Neuronal stem cell (in vitro differentiated cells): ENCODE measurements at regions not wholly inside any gene's neighbourhood (a gene's known extent, or its start where the extent isn't known, plus 50 kb on each side); places are given as distances from the start of the nearest gene placed in this dataset.

Experiments
- DNase-seq: peaks from one replicate; pipeline ENCODE4 v3.0.0-alpha.2; 2013; ENCODE audit warnings: low spot score
- H2AFZ ChIP-seq: one replicate; pipeline ENCODE4 v1.6.1; 2013; ENCODE audit warnings: mild to moderate bottlenecking, low read length, inconsistent platforms
- H2AK5ac ChIP-seq: 2 replicates; pipeline ENCODE4 v1.6.1; 2013; ENCODE audit warnings: low read depth, mild to moderate bottlenecking, inconsistent platforms, low read length, moderate library complexity, mixed read lengths
- H2BK120ac ChIP-seq: 2 replicates; pipeline ENCODE4 v1.6.1; 2013; ENCODE audit warnings: low read depth, mild to moderate bottlenecking, inconsistent platforms, low read length, moderate library complexity, mixed read lengths
- H2BK12ac ChIP-seq: one replicate; pipeline ENCODE4 v1.6.1; 2013; ENCODE audit warnings: low read length, inconsistent platforms
- H2BK15ac ChIP-seq: 2 replicates; pipeline ENCODE4 v1.6.1; 2013; ENCODE audit warnings: mild to moderate bottlenecking, low read length, inconsistent platforms, mixed read lengths
- H2BK5ac ChIP-seq: one replicate; pipeline ENCODE4 v1.6.1; 2013; ENCODE audit warnings: inconsistent platforms, mild to moderate bottlenecking, low read length, moderate library complexity
- H3K14ac ChIP-seq: one replicate; pipeline ENCODE4 v1.6.1; 2013; ENCODE audit warnings: low read length, inconsistent platforms
- H3K18ac ChIP-seq: 2 replicates; pipeline ENCODE4 v1.6.1; 2013; ENCODE audit warnings: low read length, inconsistent platforms
- H3K23ac ChIP-seq: 2 replicates; pipeline ENCODE4 v1.6.1; 2013; ENCODE audit warnings: low read depth, mild to moderate bottlenecking, mixed read lengths, low read length, inconsistent platforms; ENCODE audit not compliant: poor library complexity
- H3K27ac ChIP-seq: replicated peaks from 3 replicates; pipeline ENCODE4 v1.5.1; 2013; ENCODE audit warnings: low read length, inconsistent platforms
- H3K27me3 ChIP-seq, 3 experiments: 2 replicates each; pipeline ENCODE4 v1.6.1; 2013; ENCODE audit warnings: low read length in 3 of 3, mild to moderate bottlenecking in 2 of 3, inconsistent platforms in 1 of 3, low read depth in 1 of 3, mixed read lengths in 1 of 3, moderate library complexity in 1 of 3; ENCODE audit not compliant: control insufficient read depth in 3 of 3, insufficient read depth in 3 of 3
- H3K36me3 ChIP-seq, 2 donors: replicated peaks in 1 of 2; 2 replicates each; pipeline ENCODE4 v1.6.1; 2013; ENCODE audit warnings: low read length in 2 of 2; ENCODE audit not compliant: control insufficient read depth in 2 of 2, insufficient read depth in 2 of 2
- H3K4ac ChIP-seq: 2 replicates; pipeline ENCODE4 v1.6.1; 2013; ENCODE audit warnings: inconsistent platforms, mild to moderate bottlenecking, low read length, moderate library complexity
- H3K4me1 ChIP-seq, 2 donors: 1 replicate in 1 of 2; 2 replicates in 1 of 2; pipeline ENCODE4 v1.6.1; 2013; ENCODE audit warnings: low read length in 2 of 2, low read depth in 1 of 2; ENCODE audit not compliant: control insufficient read depth in 2 of 2, insufficient read depth in 1 of 2
- H3K4me2 ChIP-seq: one replicate; pipeline ENCODE4 v1.6.1; 2013; ENCODE audit warnings: mild to moderate bottlenecking, low read length, inconsistent platforms; ENCODE audit not compliant: insufficient read depth, poor library complexity, severe bottlenecking
- H3K4me3 ChIP-seq, 2 donors: 2 replicates each; pipeline ENCODE4 v1.5.1; 2013; ENCODE audit warnings: low read length in 2 of 2, mild to moderate bottlenecking in 2 of 2, inconsistent platforms in 1 of 2, moderate library complexity in 1 of 2
- H3K79me1 ChIP-seq: one replicate; pipeline ENCODE4 v1.6.1; 2013; ENCODE audit warnings: low read depth, mild to moderate bottlenecking, inconsistent platforms, low read length, moderate library complexity
- H3K9ac ChIP-seq: one replicate; pipeline ENCODE4 v1.6.1; 2013; ENCODE audit warnings: mild to moderate bottlenecking, low read depth, low read length, inconsistent platforms; ENCODE audit not compliant: poor library complexity
- H3K9me3 ChIP-seq, 2 donors: replicated peaks in 1 of 2; 2 replicates each; pipeline versions ENCODE3 to v1.6.1; 2013; ENCODE audit warnings: low read length in 2 of 2, mild to moderate bottlenecking in 2 of 2, inconsistent platforms in 1 of 2, low read depth in 1 of 2, mixed read lengths in 1 of 2, moderate library complexity in 1 of 2; ENCODE audit not compliant: control insufficient read depth in 2 of 2, insufficient read depth in 1 of 2
- H4K8ac ChIP-seq: one replicate; pipeline ENCODE4 v1.6.1; 2013; ENCODE audit warnings: low read depth, mild to moderate bottlenecking, inconsistent platforms, low read length, moderate library complexity
- H4K91ac ChIP-seq: one replicate; pipeline ENCODE4 v1.6.1; 2013; ENCODE audit warnings: low read length, low read depth, mild to moderate bottlenecking, inconsistent platforms; ENCODE audit not compliant: poor library complexity
- WGBS, 2 donors: extraction: QIAGEN DNeasy Blood & Tissue Kit; methylation state at CpG; one replicate each; pipeline ENCODE4 v1.1.7; 2013; ENCODE audit warnings: missing lambda C conversion rate in 2 of 2, mixed read lengths in 1 of 2; ENCODE audit not compliant: insufficient read length in 2 of 2, insufficient replicate concordance in 1 of 2; ENCODE audit errors: extremely low coverage in 2 of 2; 5-methylcytosine and 5-hydroxymethylcytosine counted together

- Histone ChIP-seq H2BK5ac (no peak overlapping the region), H3K4me2 (no peak overlapping the region), H2AK5ac (no peak overlapping the region), H3K4ac (no peak overlapping the region), H2BK120ac (no peak overlapping the region), H3K36me3 (no peaks in the 10 kb centered on the region), H4K91ac (no peak overlapping the region), H2BK12ac (no peak overlapping the region), H3K4me3 (no peak overlapping the region), H3K18ac (no peak overlapping the region), H3K9ac (no peak overlapping the region), H3K9me3 (no peaks in the 10 kb centered on the region), H3K27ac (no peak overlapping the region), H3K4me1 (peaks cover 0 to 2% of the 10 kb centered on the region in 2 donors), H2AFZ (no peak overlapping the region), H2BK15ac (no peak overlapping the region), H3K79me1 (no peaks in the 10 kb centered on the region), H4K8ac (no peak overlapping the region), H3K14ac (no peak overlapping the region), H3K27me3 (no peaks in the 10 kb centered on the region), H3K23ac (no peak overlapping the region)
- WGBS, 2 donors = no CpG with 5 or more reads among the region's 1 CpG
- no peak for DNase-seq
Observed at GRCh38 chr20:21820045-21820444, 114.6 kb downstream of the PAX1 start.

GRCh38 chr20:21812379-21812778, 106.9 kb downstream of the PAX1 start:
- WGBS, 2 donors = no CpG with 5 or more reads among the region's 1 CpG
- Histone ChIP-seq H2AFZ (no peak overlapping the region), H3K14ac (no peak overlapping the region), H3K23ac (no peak overlapping the region), H2BK15ac (no peak overlapping the region), H4K91ac (no peak overlapping the region), H3K9me3 (no peaks in the 10 kb centered on the region), H3K27ac (no peak overlapping the region), H3K4ac (no peak overlapping the region), H3K18ac (no peak overlapping the region), H2BK5ac (no peak overlapping the region), H2AK5ac (no peak overlapping the region), H3K4me2 (no peak overlapping the region), H3K79me1 (no peaks in the 10 kb centered on the region), H3K9ac (no peak overlapping the region), H2BK12ac (no peak overlapping the region), H2BK120ac (no peak overlapping the region), H3K4me1 (no peaks in the 10 kb centered on the region), H3K27me3 (no peaks in the 10 kb centered on the region), H4K8ac (no peak overlapping the region), H3K36me3 (no peaks in the 10 kb centered on the region), H3K4me3 (no peak overlapping the region)
- no peak for DNase-seq

- H3K9me3 ChIP-seq = no peaks in the 10 kb centered on the region
- H3K4me3 ChIP-seq = no peak overlapping the region
- H3K36me3 ChIP-seq = no peaks in the 10 kb centered on the region
- no peak overlapping the region for H2BK12ac ChIP-seq
- no CpG with 5 or more reads among the region's 18 CpGs for WGBS, 2 donors
- H3K4ac ChIP-seq = no peak overlapping the region
- H2BK5ac ChIP-seq = no peak overlapping the region
- no peak overlapping the region for H4K91ac ChIP-seq
- peak overlapping the region; percentile 28 for H3K14ac ChIP-seq
- no peak overlapping the region for H3K27ac ChIP-seq
- H4K8ac ChIP-seq = no peak overlapping the region
- H3K27me3 ChIP-seq = no peaks in the 10 kb centered on the region
- H2BK15ac ChIP-seq = peak overlapping the region; percentile 32
- H2BK120ac ChIP-seq = no peak overlapping the region
- H3K23ac ChIP-seq = peak overlapping the region; percentile 14
- no peaks in the 10 kb centered on the region for H3K79me1 ChIP-seq
- H3K4me2 ChIP-seq = no peak overlapping the region
- DNase-seq = no peak
- H3K9ac ChIP-seq = no peak overlapping the region
- H3K4me1 ChIP-seq = no peaks in the 10 kb centered on the region
- H2AK5ac ChIP-seq = peak overlapping the region; percentile 18
- H3K18ac ChIP-seq = peak overlapping the region; percentile 60
- H2AFZ ChIP-seq = no peak overlapping the region
Observed at GRCh38 chr20:21809961-21810523, 104.6 kb downstream of the PAX1 start.

- H2AK5ac ChIP-seq = peak overlapping the region; percentile 18
- H2BK5ac ChIP-seq = no peak overlapping the region
- peak overlapping the region; percentile 25 for H3K18ac ChIP-seq
- no peaks in the 10 kb centered on the region for H3K9me3 ChIP-seq
- no peak overlapping the region for H4K8ac ChIP-seq
- no peak overlapping the region for H3K27ac ChIP-seq
- H3K14ac ChIP-seq = no peak overlapping the region
- no CpG with 5 or more reads among the region's 31 CpGs for WGBS, 2 donors
- peak overlapping the region; percentile 21 for H3K23ac ChIP-seq
- DNase-seq = peak; percentile 55
- H3K36me3 ChIP-seq = no peaks in the 10 kb centered on the region
- no peaks in the 10 kb centered on the region for H3K79me1 ChIP-seq
- H3K4me2 ChIP-seq = no peak overlapping the region
- no peak overlapping the region for H2BK15ac ChIP-seq
- no peak overlapping the region for H2BK120ac ChIP-seq
- H3K27me3 ChIP-seq = no peaks in the 10 kb centered on the region
- H4K91ac ChIP-seq = no peak overlapping the region
- H3K4me3 ChIP-seq = no peak overlapping the region
- H3K9ac ChIP-seq = no peak overlapping the region
- no peaks in the 10 kb centered on the region for H3K4me1 ChIP-seq
- no peak overlapping the region for H2BK12ac ChIP-seq
- peak overlapping the region; percentile 55 for H2AFZ ChIP-seq
- H3K4ac ChIP-seq = no peak overlapping the region
Observed at GRCh38 chr20:21808863-21809664, 103.6 kb downstream of the PAX1 start.
